NT2/D1 (cell line): ENCODE measurements at regions not wholly inside any gene's neighbourhood (a gene's known extent, or its start where the extent isn't known, plus 50 kb on each side); places are given as distances from the start of the nearest gene placed in this dataset.

ENCODE experiments used
- DNase-seq: peaks from one replicate; pipeline ENCODE4 v3.0.0-alpha.2; 2011; ENCODE audit warnings: low read depth, low spot score
- H3K27me3 ChIP-seq: 2 replicates; pipeline ENCODE4 v1.6.0; 2011; ENCODE audit warnings: mild to moderate bottlenecking; ENCODE audit not compliant: insufficient read length, insufficient read depth
- H3K36me3 ChIP-seq: 2 replicates; pipeline ENCODE4 v1.6.1; 2011; ENCODE audit warnings: mild to moderate bottlenecking, low read length, mixed read lengths; ENCODE audit not compliant: insufficient read depth, insufficient read length
- H3K4me1 ChIP-seq: 2 replicates; pipeline ENCODE4 v1.5.1; 2011; ENCODE audit not compliant: insufficient read depth, insufficient read length
- H3K4me3 ChIP-seq: 2 replicates; pipeline ENCODE4 v1.5.1; 2011; ENCODE audit warnings: low read depth; ENCODE audit not compliant: insufficient read length
- H3K9ac ChIP-seq: 2 replicates; pipeline ENCODE4 v1.6.0; 2011; ENCODE audit warnings: low read depth; ENCODE audit not compliant: insufficient read length
- H3K9me3 ChIP-seq: 2 replicates; pipeline ENCODE4 v1.5.1; 2011; ENCODE audit warnings: mild to moderate bottlenecking, low read length; ENCODE audit not compliant: insufficient read depth
- SUZ12 ChIP-seq: IDR thresholded peaks from 2 replicates; pipeline ENCODE4 v1.6.1; 2011; ENCODE audit not compliant: insufficient read length, insufficient read depth; ENCODE audit errors: extremely low read depth
- YY1 ChIP-seq: IDR thresholded peaks from 2 replicates; pipeline ENCODE4 v1.6.1; 2011; ENCODE audit not compliant: insufficient read length, insufficient read depth
- ZNF274 ChIP-seq: IDR thresholded peaks from 2 replicates; pipeline ENCODE4 v1.6.1; 2011; ENCODE audit warnings: mild to moderate bottlenecking, low read depth, low read length

- Histone ChIP-seq H3K9ac (no peak overlapping the region), H3K4me3 (no peak overlapping the region), H3K4me1 (no peaks in the 10 kb centered on the region), H3K36me3 (no peaks in the 10 kb centered on the region), H3K27me3 (no peaks in the 10 kb centered on the region), H3K9me3 (peaks cover 10% of the 10 kb centered on the region; the same call in 1 of the 2 replicates)
- DNase-seq: no peak
- no peak for TF ChIP-seq ZNF274
- no peak for TF ChIP-seq SUZ12
- TF ChIP-seq YY1: no peak
Observed at GRCh38 chr6:9986273-9986672, 428.6 kb downstream of the TFAP2A start.

DNA sequence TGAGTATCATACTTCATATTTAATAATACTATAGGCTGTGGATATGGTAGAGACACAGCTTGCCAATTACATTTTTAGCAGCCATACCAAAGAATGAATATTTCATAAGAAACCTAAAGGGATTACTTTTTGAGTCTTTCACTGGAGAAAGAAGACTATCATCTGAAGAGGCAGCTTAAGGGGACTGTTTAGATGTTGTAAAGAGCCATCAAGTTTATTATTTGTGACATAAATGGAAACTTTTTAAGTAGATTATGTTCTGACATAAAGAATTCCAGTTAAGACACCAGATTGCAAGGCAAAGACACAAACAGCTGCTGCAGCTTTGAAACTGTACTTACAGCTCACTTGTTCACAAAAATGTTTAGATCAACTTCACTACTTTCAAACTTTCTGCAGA is 429.4 kb downstream of the TFAP2A start:
- Histone ChIP-seq H3K36me3 (no peaks in the 10 kb centered on the region), H3K4me1 (no peaks in the 10 kb centered on the region), H3K9ac (no peak overlapping the region), H3K9me3 (peaks cover 10% of the 10 kb centered on the region; the same call in 1 of the 2 replicates), H3K4me3 (no peak overlapping the region), H3K27me3 (no peaks in the 10 kb centered on the region)
- TF ChIP-seq SUZ12 (no peak), YY1 (no peak), ZNF274 (no peak)
- DNase-seq: no peak

DNA sequence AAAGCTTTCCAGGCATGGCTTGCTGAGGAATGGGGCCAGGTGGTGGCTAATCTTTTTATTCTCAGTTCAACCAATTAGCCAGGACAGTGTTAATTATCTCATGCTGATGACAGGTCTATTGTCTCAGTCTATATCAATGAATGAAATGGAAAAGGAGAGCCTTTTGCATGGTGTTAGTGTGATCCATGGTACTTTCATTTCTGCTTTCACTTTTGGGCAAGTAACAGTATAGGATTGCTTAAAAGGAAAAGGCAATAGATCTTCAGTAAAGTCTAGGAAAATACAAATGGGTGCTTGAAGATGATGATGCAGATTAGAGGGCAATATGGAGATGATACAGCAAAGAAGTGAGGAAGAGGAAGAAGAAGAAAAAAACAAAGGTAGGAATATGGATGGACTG is 430.3 kb downstream of the TFAP2A start:
- DNase-seq: no peak
- Histone ChIP-seq H3K4me3 (no peak overlapping the region), H3K27me3 (no peaks in the 10 kb centered on the region), H3K4me1 (no peaks in the 10 kb centered on the region), H3K9ac (no peak overlapping the region), H3K9me3 (peaks cover 10% of the 10 kb centered on the region; the same call in 1 of the 2 replicates), H3K36me3 (no peaks in the 10 kb centered on the region)
- TF ChIP-seq SUZ12: no peak
- TF ChIP-seq YY1: no peak
- no peak for TF ChIP-seq ZNF274

- no peak overlapping the region for H3K4me3 ChIP-seq
- H3K4me1 ChIP-seq: no peaks in the 10 kb centered on the region
- H3K9me3 ChIP-seq: peaks cover 10% of the 10 kb centered on the region; the same call in 1 of the 2 replicates
- TF ChIP-seq YY1 (no peak), ZNF274 (no peak), SUZ12 (no peak)
- H3K36me3 ChIP-seq: no peaks in the 10 kb centered on the region
- DNase-seq: no peak
- no peak overlapping the region for H3K9ac ChIP-seq
- H3K27me3 ChIP-seq: no peaks in the 10 kb centered on the region
Observed at GRCh38 chr6:9983168-9983567, 431.7 kb downstream of the TFAP2A start.

DNA sequence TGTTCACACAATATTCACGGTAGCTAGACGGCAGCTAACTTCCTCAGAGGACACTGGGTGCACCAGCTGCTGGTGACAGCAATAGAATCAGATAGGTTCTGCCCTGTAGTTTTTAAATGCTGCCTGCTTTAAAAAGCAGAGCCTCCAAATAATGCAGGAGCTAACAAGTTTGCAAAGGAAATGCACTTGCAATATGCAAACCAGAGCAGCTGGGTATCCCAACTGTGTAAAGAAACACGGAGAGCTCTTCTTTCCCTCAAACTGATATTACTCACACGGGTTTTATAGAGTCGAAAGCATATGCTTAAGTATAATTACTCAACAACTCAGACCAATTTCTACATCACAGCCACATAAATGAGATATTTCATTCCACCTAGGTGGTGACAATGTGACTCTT is 432.7 kb downstream of the TFAP2A start:
- Histone ChIP-seq H3K4me1 (no peaks in the 10 kb centered on the region), H3K4me3 (no peak overlapping the region), H3K27me3 (no peaks in the 10 kb centered on the region), H3K36me3 (no peaks in the 10 kb centered on the region), H3K9ac (no peak overlapping the region), H3K9me3 (peaks cover 10% of the 10 kb centered on the region; the same call in 1 of the 2 replicates)
- no peak for DNase-seq
- TF ChIP-seq SUZ12 (no peak), YY1 (no peak), ZNF274 (no peak)

GRCh38 chr6:9979996-9980395 is 434.9 kb downstream of the TFAP2A start:
- Histone ChIP-seq H3K27me3 (no peaks in the 10 kb centered on the region), H3K9ac (no peak overlapping the region), H3K4me3 (no peak overlapping the region), H3K9me3 (peaks cover 10% of the 10 kb centered on the region; the same call in 1 of the 2 replicates), H3K4me1 (no peaks in the 10 kb centered on the region), H3K36me3 (no peaks in the 10 kb centered on the region)
- DNase-seq: no peak
- no peak for TF ChIP-seq ZNF274
- TF ChIP-seq SUZ12: no peak
- no peak for TF ChIP-seq YY1

DNA sequence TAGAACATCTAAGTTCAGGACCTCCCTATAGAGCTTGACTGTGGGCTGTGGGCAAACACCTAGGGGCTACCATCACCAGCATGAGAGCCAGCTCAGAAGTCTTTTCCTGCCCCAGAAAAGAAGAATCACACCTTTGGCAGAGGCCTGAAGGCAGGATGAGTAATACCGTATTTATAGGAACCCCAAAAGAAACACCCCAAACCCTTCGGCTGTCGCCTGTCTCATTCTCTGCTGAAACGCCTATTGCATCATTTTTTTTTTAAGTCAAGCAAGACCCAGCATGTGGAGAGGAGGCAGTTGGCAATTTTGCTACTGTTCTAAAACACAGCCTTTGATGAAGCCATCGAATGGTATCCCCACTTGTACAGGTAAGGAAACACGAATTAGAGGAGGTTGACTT is 436.4 kb downstream of the TFAP2A start:
- no peaks in the 10 kb centered on the region for H3K9me3 ChIP-seq
- no peaks in the 10 kb centered on the region for H3K36me3 ChIP-seq
- no peaks in the 10 kb centered on the region for H3K27me3 ChIP-seq
- no peak for DNase-seq
- H3K9ac ChIP-seq: no peak overlapping the region
- H3K4me1 ChIP-seq: no peaks in the 10 kb centered on the region
- no peak for TF ChIP-seq SUZ12
- TF ChIP-seq YY1: no peak
- TF ChIP-seq ZNF274: no peak
- H3K4me3 ChIP-seq: no peak overlapping the region

DNA sequence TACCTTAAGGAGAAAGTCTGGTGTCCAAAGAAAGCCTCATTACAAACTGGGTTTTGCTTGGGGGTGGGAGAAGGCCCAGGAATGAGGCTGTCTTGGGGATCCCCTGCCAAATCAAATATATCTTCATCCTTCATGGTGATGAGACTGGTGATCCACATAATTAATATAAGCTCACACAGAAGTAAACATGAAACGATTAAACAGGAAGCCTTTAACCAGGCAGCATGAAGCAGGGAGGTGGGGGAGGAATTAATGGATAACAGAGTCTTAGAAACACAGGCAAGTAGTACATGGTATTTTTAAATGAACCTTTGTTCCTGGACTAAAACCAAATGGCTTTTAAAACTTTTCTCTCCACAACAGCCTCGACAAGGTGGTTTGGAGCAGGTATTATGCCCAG is 437.5 kb downstream of the TFAP2A start:
- H3K4me1 ChIP-seq: no peaks in the 10 kb centered on the region
- no peak overlapping the region for H3K9ac ChIP-seq
- H3K4me3 ChIP-seq: no peak overlapping the region
- H3K36me3 ChIP-seq: no peaks in the 10 kb centered on the region
- H3K9me3 ChIP-seq: no peaks in the 10 kb centered on the region
- no peak for DNase-seq
- TF ChIP-seq SUZ12: no peak
- TF ChIP-seq YY1: no peak
- no peak for TF ChIP-seq ZNF274
- no peaks in the 10 kb centered on the region for H3K27me3 ChIP-seq
